ENCODE measurements at regions not wholly inside any gene's neighbourhood (a gene's known extent, or its start where the extent isn't known, plus 50 kb on each side); places are given as distances from the start of the nearest gene placed in this dataset.

DNA sequence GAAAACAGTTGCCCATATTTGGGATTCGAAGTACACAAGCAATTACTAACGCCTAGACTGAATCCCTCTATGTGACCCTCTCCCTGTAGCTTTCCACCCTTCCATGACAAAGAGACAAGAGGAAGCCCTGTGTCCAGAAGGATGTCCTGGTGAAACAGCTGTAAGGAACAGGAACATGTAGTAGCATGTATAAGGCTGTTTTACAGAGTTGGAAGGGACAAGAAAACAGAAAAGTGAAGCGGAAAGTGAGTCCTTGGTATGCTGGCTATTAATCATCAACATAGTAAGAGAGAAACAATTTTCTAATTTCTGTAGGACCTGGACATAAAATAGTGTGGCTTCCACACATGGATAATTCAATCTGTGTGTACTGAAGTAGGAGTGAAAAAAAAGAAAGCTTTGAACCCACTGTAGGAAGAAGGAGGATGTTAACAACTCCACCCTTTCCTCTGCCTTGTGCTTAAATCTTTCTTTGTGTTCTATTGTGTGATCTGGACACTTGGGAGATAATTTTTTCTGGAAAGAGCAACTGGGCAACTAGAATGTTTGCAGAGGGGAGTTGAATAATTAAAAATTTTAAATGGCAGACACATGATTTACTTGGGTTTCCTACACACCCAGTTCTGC lies 162.3 kb upstream of the ZSWIM2 start:
- TF ChIP-seq, protein P1, sequence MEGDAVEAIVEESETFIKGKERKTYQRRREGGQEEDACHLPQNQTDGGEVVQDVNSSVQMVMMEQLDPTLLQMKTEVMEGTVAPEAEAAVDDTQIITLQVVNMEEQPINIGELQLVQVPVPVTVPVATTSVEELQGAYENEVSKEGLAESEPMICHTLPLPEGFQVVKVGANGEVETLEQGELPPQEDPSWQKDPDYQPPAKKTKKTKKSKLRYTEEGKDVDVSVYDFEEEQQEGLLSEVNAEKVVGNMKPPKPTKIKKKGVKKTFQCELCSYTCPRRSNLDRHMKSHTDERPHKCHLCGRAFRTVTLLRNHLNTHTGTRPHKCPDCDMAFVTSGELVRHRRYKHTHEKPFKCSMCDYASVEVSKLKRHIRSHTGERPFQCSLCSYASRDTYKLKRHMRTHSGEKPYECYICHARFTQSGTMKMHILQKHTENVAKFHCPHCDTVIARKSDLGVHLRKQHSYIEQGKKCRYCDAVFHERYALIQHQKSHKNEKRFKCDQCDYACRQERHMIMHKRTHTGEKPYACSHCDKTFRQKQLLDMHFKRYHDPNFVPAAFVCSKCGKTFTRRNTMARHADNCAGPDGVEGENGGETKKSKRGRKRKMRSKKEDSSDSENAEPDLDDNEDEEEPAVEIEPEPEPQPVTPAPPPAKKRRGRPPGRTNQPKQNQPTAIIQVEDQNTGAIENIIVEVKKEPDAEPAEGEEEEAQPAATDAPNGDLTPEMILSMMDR (IDR thresholded peaks at IDR 0.05; ENCODE audit: insufficient read depth, low read length, poor library complexity, severe bottlenecking) = no peak
- no peak for TF ChIP-seq EZH2phosphoT487 (conservative IDR thresholded peaks at IDR 0.05; ENCODE audit: low read length)
